ENCODE measurements at regions not wholly inside any gene's neighbourhood (a gene's known extent, or its start where the extent isn't known, plus 50 kb on each side); places are given as distances from the start of the nearest gene placed in this dataset.
"Not testable (repeated sequence)": the region's sequence is repeated elsewhere in the genome, so short reads cannot be mapped to it uniquely, and the experiment has no call there.

GRCh38 chr3:182523424-182523823, 269.9 kb upstream of the ATP11B start:
- TF ChIP-seq, protein P1, sequence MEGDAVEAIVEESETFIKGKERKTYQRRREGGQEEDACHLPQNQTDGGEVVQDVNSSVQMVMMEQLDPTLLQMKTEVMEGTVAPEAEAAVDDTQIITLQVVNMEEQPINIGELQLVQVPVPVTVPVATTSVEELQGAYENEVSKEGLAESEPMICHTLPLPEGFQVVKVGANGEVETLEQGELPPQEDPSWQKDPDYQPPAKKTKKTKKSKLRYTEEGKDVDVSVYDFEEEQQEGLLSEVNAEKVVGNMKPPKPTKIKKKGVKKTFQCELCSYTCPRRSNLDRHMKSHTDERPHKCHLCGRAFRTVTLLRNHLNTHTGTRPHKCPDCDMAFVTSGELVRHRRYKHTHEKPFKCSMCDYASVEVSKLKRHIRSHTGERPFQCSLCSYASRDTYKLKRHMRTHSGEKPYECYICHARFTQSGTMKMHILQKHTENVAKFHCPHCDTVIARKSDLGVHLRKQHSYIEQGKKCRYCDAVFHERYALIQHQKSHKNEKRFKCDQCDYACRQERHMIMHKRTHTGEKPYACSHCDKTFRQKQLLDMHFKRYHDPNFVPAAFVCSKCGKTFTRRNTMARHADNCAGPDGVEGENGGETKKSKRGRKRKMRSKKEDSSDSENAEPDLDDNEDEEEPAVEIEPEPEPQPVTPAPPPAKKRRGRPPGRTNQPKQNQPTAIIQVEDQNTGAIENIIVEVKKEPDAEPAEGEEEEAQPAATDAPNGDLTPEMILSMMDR (IDR thresholded peaks at IDR 0.05): not testable (repeated sequence)
- not testable (repeated sequence) for TF ChIP-seq POLR2A (IDR thresholded peaks at IDR 0.05; ENCODE audit: low read depth)

Measured in esophagus muscularis mucosa (tissue), 3 donors.